ENCODE measurements at regions not wholly inside any gene's neighbourhood (a gene's known extent, or its start where the extent isn't known, plus 50 kb on each side); places are given as distances from the start of the nearest gene placed in this dataset.

DNA sequence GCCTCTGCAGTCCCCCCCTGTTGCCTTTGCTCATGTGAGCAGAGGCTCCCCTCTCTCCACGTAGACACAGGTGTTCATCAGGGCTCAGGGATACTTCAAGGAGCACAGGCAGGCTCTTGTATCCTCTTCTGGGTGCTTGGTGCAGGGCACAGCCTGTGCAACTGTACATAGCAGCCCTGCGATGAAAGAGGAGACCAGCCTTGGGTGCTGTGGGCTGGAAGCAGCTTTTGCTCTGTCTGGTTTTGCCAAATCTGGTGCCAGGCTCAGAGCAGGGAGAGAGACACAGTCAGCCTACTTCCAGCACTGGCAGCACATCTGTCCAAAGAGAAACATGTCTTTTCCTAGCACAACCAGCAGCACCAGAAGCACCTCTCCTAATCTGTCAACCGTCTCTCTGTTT is 132.1 kb downstream of the ETS2 start:
- Histone ChIP-seq H3K9ac (ENCODE audit: low read length) (no peak overlapping the region), H3K79me2 (ENCODE audit: low read length) (no peaks in the 10 kb centered on the region), H3K4me3 (ENCODE audit: low read length) (no peak overlapping the region), H3K36me3 (replicated peaks; ENCODE audit: insufficient read depth, low read length) (no peaks in the 10 kb centered on the region), H3F3A (ENCODE audit: insufficient read depth, low read length) (no peaks in the 10 kb centered on the region), H3K27me3 (replicated peaks; ENCODE audit: insufficient read depth, low read length) (no peaks in the 10 kb centered on the region), H3K4me2 (ENCODE audit: low read depth, low read length) (no peak overlapping the region), H3K9me2 (replicated peaks; ENCODE audit: insufficient read depth, low read length) (no peaks in the 10 kb centered on the region), H3K9me3 (replicated peaks; ENCODE audit: insufficient read depth, low read length) (no peaks in the 10 kb centered on the region), H2AFZ (ENCODE audit: low read length) (no peak overlapping the region), H3K27ac (ENCODE audit: low read length) (no peak overlapping the region), H3K4me1 (ENCODE audit: low read length) (no peaks in the 10 kb centered on the region), H4K20me1 (ENCODE audit: insufficient read depth, low read length) (no peaks in the 10 kb centered on the region)
- TF ChIP-seq, protein P1, sequence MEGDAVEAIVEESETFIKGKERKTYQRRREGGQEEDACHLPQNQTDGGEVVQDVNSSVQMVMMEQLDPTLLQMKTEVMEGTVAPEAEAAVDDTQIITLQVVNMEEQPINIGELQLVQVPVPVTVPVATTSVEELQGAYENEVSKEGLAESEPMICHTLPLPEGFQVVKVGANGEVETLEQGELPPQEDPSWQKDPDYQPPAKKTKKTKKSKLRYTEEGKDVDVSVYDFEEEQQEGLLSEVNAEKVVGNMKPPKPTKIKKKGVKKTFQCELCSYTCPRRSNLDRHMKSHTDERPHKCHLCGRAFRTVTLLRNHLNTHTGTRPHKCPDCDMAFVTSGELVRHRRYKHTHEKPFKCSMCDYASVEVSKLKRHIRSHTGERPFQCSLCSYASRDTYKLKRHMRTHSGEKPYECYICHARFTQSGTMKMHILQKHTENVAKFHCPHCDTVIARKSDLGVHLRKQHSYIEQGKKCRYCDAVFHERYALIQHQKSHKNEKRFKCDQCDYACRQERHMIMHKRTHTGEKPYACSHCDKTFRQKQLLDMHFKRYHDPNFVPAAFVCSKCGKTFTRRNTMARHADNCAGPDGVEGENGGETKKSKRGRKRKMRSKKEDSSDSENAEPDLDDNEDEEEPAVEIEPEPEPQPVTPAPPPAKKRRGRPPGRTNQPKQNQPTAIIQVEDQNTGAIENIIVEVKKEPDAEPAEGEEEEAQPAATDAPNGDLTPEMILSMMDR (IDR thresholded peaks at IDR 0.05; ENCODE audit: low read length): no peak
- TF ChIP-seq EZH2 (optimal IDR thresholded peaks at IDR 0.05; ENCODE audit: low read depth, low read length) (no peak), EZH2phosphoT487 (IDR thresholded peaks at IDR 0.05; ENCODE audit: low read length) (no peak)
- DNase-seq: no peak

DNA sequence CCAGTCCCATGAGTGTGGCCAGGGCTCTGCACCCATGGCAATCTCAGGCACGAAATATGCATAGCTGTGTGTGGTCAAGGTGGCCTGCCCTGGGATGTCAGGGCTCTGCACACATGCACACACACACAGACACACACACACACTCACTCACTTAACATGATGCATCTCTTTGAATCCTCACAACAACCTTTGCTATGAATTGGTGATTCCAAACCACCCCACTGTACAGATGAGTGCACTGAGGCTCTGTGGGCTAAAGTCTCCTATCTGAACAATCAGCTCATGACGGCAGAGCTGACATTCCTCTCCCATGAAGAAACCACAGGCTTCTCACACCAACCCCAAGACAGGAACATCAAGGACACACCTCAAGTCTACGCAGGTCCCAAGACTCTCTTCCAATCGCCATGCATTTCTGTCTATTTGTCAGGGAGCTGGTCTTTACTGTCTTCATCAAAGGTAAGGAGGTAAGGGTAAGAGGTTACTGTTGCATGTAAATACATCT is 131.6 kb downstream of the ETS2 start:
- Histone ChIP-seq H3K9ac (ENCODE audit: low read length) (no peak overlapping the region), H3K79me2 (ENCODE audit: low read length) (no peaks in the 10 kb centered on the region), H2AFZ (ENCODE audit: low read length) (no peak overlapping the region), H3K27ac (ENCODE audit: low read length) (no peak overlapping the region), H3F3A (ENCODE audit: insufficient read depth, low read length) (no peaks in the 10 kb centered on the region), H3K36me3 (replicated peaks; ENCODE audit: insufficient read depth, low read length) (no peaks in the 10 kb centered on the region), H3K4me3 (ENCODE audit: low read length) (no peak overlapping the region), H3K4me2 (ENCODE audit: low read depth, low read length) (no peak overlapping the region), H3K9me2 (replicated peaks; ENCODE audit: insufficient read depth, low read length) (no peaks in the 10 kb centered on the region), H3K27me3 (replicated peaks; ENCODE audit: insufficient read depth, low read length) (no peaks in the 10 kb centered on the region), H3K4me1 (ENCODE audit: low read length) (no peaks in the 10 kb centered on the region), H3K9me3 (replicated peaks; ENCODE audit: insufficient read depth, low read length) (no peaks in the 10 kb centered on the region), H4K20me1 (ENCODE audit: insufficient read depth, low read length) (no peaks in the 10 kb centered on the region)
- TF ChIP-seq EZH2phosphoT487 (IDR thresholded peaks at IDR 0.05; ENCODE audit: low read length) (no peak), EZH2 (optimal IDR thresholded peaks at IDR 0.05; ENCODE audit: low read depth, low read length) (no peak)
- TF ChIP-seq, protein P1 (IDR thresholded peaks at IDR 0.05; ENCODE audit: low read length): no peak
- no peak for DNase-seq

DNA sequence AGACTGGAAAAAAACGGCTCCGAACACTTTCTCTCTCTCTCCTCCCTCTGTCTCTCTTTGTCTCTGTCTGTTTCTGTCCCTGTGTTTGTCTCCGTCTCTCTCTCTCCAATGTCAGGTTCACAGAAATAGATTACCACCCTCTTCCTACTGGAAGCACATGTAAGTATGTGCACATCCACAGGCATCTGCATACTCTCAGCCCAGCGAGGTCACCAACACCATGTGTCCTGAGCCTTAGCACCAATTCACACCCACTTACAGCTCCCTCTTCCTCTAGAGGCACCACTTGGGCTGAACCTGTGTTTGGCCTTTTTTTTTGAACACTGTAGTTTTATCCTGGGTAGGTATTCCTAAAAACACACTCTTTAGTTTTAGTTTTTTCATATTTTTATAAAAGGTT is 130.5 kb downstream of the ETS2 start:
- no peaks in the 10 kb centered on the region for H3K9me2 ChIP-seq (replicated peaks; ENCODE audit: insufficient read depth, low read length)
- H3K27me3 ChIP-seq (replicated peaks; ENCODE audit: insufficient read depth, low read length): no peaks in the 10 kb centered on the region
- H3K4me1 ChIP-seq (ENCODE audit: low read length): no peaks in the 10 kb centered on the region
- no peak overlapping the region for H3K27ac ChIP-seq (ENCODE audit: low read length)
- H3K9me3 ChIP-seq (replicated peaks; ENCODE audit: insufficient read depth, low read length): no peaks in the 10 kb centered on the region
- TF ChIP-seq EZH2 (optimal IDR thresholded peaks at IDR 0.05; ENCODE audit: low read depth, low read length) (no peak), EZH2phosphoT487 (IDR thresholded peaks at IDR 0.05; ENCODE audit: low read length) (no peak)
- TF ChIP-seq, protein P1 (IDR thresholded peaks at IDR 0.05; ENCODE audit: low read length): no peak
- H4K20me1 ChIP-seq (ENCODE audit: insufficient read depth, low read length): no peaks in the 10 kb centered on the region
- no peak overlapping the region for H3K4me2 ChIP-seq (ENCODE audit: low read depth, low read length)
- DNase-seq: no peak
- H3F3A ChIP-seq (ENCODE audit: insufficient read depth, low read length): no peaks in the 10 kb centered on the region
- H3K36me3 ChIP-seq (replicated peaks; ENCODE audit: insufficient read depth, low read length): no peaks in the 10 kb centered on the region
- H3K9ac ChIP-seq (ENCODE audit: low read length): no peak overlapping the region
- H3K4me3 ChIP-seq (ENCODE audit: low read length): no peak overlapping the region
- no peaks in the 10 kb centered on the region for H3K79me2 ChIP-seq (ENCODE audit: low read length)
- H2AFZ ChIP-seq (ENCODE audit: low read length): no peak overlapping the region

All from MM.1S (cell line).